Skin of body (tissue), 1 donor: ENCODE measurements at regions not wholly inside any gene's neighbourhood (a gene's known extent, or its start where the extent isn't known, plus 50 kb on each side); places are given as distances from the start of the nearest gene placed in this dataset.
A peak's percentile ranks its signal among the peaks of the same experiment; 100 is the strongest.

ENCODE experiments used
- DNase-seq: peaks from one replicate; lab custom pipeline; 2025; lab: John Stamatoyannopoulos, UW

DNA sequence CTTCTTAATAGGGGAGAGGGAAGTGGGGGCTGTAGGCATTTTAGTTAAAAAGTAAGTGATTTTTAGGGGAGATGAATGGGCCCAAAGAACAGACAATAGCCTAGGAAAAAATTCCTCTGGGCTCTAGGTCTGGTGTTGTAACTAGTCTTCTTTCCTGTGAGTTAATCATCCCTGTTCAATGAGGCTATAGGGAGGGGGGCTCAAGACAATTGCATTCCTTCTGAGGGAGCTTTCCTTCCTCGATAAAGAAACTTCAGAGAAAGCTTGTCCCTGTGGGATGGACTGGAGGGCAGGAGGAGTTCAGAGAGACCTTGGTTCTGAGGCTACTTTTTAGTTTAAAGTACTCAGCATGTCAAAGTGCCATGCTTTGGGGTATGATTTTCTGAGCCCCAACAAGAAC is 127.2 kb downstream of the BBS10 start:
- no peak for DNase-seq

DNA sequence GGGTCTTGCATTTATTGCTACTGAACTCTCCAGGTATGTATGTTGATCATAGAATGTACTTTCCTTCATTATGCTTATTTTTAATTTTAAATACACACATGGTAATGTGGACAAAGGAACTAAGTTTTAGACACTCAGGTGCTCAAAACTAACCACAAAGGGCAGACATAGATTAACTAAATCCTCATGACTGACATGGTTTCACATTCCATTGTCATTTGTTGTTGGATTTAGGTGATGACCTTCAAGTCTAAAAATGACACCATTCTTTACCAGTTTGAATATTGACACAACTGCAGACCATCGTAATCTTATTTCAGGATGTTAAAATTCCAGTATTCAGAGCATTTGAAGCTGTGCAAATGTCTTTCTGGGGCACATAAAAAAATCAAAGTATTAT is 128.4 kb downstream of the BBS10 start:
- no peak for DNase-seq

DNA sequence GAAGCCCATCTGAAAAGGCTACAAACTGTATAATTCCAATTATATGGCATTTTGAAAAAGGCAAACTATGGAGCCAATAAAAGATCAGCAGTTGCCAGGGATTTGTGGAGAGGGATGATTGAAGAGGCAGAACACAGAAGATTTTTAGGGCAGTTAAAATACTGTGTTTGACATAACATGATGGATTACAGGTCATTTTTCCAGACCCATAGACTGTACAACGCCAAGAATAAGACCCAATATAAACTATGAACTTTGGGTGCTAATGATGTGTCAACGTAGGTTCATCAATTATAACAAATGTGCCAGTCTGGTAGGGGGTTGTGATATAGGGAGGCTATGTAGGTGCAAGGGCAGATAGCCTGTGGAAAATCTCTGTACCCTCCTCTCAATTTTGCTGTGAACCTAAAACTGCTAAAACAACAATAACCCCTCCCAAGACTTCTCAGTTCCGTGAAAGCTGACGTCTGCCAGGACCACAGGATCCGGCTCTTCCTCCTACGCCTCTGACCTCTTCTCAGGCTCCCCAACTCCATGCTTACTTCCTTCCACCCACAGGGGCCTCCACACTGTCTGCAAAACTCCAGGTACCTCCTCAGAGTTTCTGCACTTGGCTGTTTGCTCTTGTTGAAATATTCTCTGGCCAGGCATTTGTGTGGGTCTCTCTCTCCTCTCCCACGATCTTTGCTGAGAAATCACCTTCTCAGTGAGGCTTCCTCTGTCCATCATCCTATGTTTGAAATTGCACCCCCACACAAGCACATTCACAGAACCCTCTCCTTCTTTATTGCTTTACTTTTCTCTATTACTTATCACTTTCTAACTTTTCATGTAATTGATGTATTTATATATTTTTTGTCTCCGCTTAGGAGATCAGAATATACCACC is 131.4 kb downstream of the BBS10 start:
- DNase-seq, result no peak

DNA sequence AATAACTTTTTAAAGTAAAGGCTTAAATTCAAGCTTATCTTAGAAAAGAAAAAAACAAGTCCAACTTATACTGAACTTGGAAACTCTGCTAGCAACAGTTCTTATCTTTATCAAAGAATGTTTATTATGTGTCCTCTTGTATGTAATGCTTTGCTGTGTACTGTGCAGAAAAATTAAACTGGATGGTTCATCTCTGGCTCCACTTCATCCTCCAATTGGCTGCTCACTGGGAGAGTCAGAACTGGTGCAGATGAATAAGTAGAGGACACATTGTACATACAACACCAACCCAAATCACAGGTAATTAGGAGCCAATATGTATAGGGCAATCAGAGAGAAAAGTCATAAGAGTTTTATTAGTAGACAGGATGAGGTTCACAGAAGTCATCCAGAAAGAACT is 123.6 kb upstream of the NAP1L1 start:
- no peak for DNase-seq

DNA sequence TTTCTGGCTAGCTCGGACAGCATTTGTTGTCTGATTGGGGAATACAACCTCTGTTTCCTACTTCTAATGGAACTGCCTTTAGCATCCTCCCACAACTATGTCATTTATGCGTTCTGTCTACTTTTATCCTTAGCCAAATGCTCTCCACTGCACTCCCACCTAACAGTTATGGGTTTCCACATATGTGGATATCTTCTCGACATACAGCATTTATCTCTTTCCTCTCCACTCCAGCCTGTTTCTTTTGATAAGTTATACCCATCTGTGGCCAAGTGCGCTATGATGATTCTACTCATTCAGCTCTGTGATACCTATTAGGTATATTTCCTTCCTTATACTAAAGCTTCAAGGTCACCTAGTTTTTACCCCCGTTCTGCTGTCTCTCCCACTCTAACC is 122.2 kb upstream of the NAP1L1 start:
- DNase-seq, result no peak

DNA sequence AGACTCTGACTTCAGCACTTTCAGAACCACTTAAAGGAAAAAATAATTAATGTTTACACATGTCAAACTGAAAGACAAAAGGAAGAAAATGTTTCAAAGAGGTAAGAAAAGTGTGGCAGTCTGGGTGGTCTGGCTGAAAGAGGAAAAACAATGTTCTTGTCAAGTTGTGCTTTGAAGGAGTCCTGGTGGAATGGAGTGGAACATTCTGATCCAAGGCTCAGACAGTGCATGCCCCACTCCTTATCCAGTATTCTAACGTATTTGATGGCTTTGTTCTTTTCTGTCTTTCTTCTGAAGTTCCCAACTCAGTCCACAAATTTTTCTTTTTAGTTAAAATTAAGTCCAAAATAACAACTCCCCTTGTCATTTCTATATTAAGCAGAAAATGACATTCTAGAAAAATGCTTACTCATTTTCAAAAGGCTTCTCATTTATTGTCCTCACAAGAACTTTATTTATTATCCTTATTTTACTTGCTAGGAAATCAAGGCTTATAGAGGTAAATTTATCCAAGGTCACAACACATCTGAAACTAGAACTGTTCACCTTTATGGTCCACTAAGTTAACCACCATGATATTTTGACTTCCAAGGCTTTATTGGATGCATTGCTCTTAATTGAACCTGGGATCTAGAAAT is 121.7 kb upstream of the NAP1L1 start:
- no peak for DNase-seq

DNA sequence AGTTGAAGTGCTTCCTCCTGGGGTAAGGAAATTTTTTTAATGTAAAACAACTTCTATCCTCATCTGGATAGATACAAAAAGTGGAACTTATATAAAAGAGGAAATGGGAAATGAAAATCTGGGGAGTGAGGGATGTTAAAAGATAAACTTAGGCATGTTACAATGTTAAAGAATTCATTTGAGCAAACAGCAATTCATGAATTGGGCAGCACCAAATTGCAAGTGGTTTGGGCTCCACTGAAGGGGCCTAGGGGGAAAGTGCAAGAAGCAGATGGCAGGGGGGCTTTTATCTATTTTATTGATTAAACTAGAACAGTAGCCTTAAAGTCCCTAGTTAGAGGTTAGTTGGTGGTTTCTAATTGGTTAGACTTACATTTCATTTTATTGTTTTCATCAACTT is 118.1 kb upstream of the NAP1L1 start:
- no peak for DNase-seq

DNA sequence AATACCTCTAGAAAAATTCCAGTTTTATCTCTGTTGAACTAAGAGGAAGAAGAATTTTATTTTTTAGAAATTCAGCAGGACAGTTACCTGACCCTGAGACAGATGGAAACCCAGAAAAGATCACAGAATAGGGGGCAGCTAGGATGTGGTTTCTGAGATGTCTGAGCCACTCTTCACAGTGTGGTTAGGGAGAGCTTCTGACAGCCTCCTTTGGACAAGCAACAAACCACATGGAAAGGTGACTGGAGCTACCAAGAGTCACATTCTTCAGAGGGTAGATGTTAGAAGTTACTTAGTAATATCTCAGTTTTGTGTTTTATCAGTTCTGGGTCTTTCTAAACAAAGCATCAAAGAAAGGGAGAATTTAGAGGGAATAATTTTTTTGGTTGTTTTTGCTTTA is 117.3 kb upstream of the NAP1L1 start:
- no peak for DNase-seq

DNA sequence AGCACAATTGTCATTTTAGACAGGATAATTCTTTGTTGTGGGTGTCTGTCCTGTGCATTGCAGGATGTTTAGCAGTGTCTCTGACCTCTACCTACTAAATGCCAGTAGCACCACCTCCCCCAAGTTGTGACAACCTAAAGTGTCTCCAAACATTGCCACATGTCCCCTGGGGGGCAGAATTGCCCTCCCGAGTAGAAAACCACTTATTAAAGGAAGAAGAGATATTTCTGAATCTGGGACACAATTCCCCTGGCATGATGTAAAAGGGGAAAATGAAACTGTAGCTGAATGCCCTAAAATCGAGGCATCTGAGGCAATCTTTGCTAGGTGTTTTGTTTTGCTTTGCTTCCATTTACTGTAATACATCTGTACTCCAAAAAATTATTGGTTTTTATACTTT is 116.8 kb upstream of the NAP1L1 start:
- DNase-seq, result no peak

DNA sequence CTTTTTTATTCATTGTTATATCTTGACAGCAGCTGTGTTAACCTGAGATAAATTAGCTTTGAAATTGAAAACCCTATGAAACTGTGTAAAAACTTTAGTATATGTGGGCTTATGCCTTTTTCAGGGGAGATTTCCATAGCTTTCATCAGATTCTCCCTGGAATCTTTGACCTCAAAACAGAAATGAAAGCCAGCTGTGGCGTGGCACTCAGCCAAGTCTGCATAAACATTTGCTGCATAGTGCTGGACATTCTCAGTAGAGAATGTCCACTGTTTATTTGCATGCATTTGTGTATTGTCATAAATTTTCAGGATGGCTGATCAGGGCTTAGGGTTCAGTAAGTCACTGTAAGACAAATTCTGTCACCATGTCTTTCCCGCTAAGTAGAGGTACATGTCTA is 115.3 kb upstream of the NAP1L1 start:
- DNase-seq, result no peak

DNA sequence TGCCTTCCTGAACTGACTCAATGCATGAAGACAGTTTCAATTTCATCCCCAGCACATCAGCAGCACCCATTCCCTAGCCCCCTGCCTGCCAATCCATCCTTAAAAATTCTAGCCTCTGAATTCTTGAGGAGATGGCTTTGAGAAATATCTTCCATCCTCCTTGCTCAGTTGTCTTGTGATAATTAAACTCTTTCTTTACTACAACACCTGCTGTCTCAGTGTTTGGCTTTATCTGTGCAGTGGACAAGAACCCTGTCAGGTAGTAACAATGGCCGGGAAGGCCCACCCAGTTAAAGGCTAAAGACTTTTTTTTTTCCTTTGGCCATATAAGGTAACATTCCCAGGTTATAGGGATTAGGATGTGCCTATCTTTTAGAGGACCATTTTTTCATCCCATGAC is 114.4 kb upstream of the NAP1L1 start:
- DNase-seq, result no peak

DNA sequence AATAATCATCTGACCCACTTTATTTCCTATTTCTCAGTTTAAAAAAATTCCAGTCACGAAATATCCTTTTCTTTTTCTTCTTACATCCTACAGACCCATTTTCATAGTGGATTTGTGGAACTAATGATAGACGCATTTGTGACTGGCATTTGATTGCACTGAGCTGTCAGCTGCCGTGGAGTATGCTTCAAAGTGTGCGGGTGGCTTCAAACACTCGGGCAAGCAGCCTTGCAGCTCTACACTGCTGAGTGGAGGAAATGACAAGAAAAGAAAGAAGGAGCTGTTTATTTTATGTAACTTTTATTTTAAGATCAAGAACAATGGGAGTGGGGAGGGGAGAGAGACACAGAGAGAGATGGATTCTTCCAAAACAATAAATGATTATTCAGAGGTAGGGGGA is 112.8 kb upstream of the NAP1L1 start:
- DNase-seq, result no peak

DNA sequence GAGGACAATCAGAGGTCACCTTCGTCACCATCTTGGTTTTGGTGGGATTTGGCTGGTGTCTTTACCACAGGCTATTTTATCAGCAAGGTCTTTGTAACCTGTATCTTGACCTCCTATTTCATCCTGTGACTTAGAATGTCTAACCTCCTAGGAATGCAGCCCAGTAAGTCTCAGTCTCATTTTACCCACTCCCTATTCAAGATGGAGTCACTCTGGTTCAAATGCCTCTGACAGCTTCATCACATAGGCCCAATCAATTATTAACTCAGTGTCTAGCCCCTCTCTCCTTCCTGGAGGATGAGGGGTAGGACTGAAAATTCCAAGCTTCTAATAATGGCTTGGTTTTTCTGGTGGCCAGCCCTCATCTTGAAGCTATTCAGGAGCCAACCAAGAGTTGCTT is 111.4 kb upstream of the NAP1L1 start:
- no peak for DNase-seq

DNA sequence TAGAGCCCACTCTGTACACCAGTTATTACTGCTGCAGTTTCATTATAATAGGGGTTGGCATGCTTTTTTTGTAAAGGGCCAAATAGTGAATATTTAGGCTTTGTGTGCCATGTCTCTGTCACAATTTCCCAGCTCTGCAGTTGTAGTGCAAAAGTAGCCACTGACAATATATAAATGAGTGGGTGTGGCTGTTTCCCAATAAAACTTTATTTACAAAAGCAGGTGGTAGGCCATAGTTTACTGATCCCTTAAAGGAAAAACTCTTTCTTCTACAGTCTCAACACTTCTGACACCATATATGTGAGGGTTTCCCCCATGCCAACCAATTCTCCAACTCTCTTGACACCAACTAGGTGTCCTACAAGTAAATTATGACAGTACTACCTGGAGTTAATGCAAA is 110.2 kb upstream of the NAP1L1 start:
- no peak for DNase-seq

DNA sequence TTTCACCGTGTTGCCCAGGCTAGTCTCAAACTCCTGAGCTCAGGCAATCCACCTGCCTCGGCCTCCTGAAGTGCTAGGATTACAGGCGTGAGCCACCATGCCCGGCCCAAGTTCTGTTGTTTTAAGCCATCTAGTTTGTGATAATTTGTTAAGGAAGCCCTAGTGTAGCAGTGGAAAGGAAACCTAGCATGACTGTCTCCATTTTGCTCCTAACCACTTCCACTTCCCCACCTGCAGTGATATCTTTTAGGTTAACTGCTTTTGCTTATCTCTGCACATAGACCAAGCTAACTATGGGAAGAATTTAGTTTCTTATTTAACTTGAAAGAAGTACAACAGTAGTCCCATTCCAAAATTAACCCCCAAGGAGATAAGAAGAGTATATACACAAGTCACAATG is 109.5 kb upstream of the NAP1L1 start:
- DNase-seq, result no peak

DNA sequence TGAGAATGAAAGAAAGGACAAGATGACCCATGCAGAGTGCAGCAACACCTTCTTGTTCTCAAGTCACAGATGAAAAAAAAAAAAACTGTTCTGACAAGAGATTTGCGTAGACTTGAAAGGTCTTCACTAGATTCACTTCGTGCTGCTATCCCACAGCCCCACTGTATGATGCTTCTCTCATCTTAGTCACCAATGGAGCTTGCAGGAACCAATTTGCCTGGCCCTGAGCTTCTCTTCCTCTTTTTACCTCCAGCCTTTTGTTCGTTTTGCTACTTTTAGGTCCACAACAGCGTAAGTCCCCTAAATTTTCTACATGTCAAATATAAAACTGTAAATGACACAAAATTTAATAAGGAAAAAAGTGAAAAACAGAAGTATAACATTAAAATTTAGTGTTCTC is 107.9 kb upstream of the NAP1L1 start:
- DNase-seq, result no peak

DNA sequence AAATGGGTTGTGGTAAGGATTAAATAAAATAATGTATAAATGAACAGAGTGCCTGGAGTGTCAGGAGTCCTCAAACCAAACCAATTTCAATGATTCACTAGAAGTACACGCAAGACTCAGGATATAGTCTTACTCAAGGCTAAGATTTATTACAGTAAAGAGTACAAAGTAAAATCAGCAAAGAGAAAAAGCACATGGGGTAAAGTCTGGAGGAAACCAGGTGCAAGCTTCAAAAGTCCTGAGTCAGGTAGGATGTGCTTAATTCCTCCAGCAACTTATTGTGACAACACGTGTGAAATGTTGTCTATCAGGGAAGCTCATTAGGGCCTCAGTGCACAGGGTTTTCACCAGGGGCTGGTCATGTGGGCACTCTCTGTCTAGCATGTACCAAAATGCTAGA is 105.8 kb upstream of the NAP1L1 start:
- DNase-seq, result no peak

DNA sequence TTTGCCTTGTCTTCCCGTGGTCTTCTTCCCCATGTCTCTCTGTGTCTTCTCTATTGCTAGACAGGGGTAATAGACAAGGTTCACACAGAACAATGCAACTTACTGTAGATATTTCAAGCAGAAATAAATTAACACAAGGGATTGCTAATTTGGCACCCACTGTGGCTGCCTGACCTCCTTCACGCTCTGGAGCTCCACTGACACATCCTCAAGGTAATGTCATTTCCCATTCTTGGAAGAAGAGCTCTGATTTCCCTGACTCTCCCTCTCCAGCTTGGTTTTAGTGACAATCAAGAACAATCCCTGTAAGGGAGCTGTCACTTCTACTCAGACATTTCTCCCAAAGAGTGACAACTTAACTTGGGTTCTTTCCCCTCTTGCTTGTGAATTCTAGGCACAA is 105.4 kb upstream of the NAP1L1 start:
- no peak for DNase-seq

DNA sequence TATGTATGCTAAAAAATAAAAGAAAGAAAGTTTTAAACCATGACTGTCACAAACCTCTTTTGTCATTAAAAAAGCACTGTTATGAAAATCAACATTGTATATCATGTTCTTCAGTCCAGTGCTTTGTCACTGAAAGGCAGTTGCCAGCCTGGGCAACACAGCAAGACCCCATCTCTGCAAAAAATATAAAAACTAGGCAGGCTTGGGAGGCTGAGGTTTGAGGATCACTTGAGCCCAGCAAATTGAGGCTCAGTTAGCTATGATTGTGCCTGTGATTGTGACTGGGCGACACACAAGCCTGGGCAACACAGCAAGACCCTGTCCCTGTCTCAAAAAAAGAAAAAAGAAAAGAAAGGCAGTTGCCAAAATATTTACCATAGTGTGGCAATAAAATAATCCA is 102.7 kb upstream of the NAP1L1 start:
- no peak for DNase-seq

DNA sequence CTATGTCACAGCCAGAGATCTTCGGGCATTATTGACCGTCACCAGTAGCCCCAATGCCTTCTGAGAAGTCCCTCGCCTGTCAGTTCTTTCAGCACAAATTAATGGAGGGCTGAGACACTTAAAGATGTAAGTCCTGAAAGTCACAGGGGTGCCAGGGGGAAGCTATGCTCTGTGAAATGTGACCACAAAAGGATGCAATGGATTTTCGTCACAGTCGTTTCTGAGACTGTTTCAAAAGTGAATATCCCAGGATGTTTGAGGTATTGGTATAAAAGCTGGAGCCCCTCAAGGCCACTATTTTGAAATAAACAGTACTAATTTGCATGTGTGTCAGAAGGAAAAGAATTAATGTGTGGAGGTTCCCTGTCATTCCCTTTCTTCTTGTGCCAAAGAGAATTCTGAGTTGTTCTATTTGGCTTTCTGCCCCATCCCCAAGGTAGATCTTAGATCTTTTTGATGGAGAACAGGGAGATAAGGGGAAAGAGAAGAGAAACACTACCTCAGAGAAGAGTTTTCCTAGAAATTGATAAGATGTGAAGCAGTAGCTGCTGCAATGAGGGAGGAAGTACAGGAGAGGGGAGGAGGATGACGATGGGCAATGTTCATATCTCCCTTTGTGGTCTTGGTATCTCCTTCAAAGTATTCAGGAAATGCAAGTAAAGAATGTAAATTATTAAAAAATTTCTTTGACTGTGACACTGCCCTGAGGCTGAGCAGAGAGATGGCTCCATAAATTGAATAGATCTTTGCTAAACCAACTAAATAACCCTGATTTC is 101.8 kb upstream of the NAP1L1 start:
- no peak for DNase-seq

DNA sequence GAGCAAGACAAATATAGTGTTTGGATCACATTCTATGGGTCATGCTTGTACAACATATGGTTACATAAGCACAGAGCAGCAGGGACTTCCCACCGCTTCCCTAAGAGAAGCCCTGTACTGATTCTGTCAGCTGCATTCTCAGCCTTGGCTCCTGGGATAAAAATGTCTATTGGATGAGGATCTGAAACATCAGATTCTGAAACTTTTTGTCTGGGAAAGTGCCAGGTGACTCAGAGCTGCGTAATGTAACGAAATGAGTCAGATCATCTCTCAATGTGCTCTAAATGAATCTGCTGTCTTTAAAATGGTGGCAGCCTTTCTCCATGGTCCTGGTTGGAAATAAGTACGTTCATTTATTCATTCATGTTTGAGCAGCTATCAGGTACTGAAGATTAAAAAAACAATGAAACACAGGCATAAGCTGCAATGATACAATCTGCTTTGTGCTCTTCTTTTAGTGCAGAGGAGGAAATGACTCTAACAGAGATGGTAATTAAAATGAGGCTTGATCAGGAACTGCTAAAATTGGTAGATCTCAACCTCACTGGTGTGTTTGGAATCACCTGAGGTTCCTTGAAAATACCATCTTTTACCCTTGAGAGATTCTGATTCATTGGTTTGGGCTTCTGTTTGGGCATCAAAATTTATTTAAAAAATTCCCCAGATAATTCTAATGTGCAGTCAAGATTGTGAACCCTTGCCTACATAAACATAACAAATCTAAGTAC is 99.1 kb upstream of the NAP1L1 start:
- DNase-seq, result peak; percentile 14
